AG10803 (cell line): ENCODE measurements at regions not wholly inside any gene's neighbourhood (a gene's known extent, or its start where the extent isn't known, plus 50 kb on each side); places are given as distances from the start of the nearest gene placed in this dataset.

Experiments used
- DNase-seq: peaks from one replicate; pipeline ENCODE4 v3.0.0; 2010; ENCODE audit warnings: low read depth
- H3K4me3 ChIP-seq: 2 replicates; pipeline ENCODE4 v1.5.1; 2011; ENCODE audit warnings: mild to moderate bottlenecking, low read length, control low read depth
- CTCF ChIP-seq: conservative IDR thresholded peaks from 2 replicates; pipeline ENCODE4 v1.5.1; 2011; ENCODE audit warnings: mild to moderate bottlenecking, low read length, control low read depth, inconsistent platforms

DNA sequence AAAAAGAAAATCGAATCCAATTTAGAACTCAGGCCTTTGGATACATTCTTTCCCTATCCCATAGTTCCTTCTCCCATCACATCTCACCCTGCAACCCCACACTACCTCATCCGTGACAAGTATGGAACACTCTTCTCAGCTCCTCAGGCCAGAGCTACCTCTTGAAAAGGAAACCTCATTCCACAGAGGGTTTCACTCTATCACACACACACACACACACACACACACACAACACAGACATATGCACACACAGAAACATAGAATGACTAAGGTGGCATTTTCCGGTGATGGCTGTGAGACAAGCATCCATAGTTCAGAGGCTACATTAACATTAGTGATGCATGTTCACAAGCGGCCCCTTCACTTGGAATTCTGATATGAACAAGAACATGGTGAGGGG lies 122.0 kb upstream of the HES1 start:
- no peak for DNase-seq
- H3K4me3 ChIP-seq, result no peak overlapping the region
- no peak for TF ChIP-seq CTCF

DNA sequence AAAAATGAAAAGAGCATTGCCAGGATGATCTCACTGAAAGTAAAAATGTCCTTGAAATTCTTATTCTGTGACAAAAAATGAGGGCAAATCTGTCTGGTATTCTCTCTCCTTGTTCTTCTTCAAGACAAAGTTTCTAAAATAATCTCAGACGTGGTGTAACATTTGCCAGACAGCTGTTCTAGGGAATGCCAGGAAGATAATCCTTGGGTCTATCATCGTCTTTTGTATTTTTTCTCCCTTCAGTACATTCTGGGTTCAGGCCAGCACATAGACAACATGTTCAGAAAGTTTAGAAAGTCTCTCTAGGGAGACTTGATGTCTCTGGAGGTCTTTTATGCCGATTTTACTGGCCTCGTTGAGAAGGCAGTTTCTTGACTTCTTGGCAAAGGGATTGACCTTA lies 121.2 kb upstream of the HES1 start:
- no peak overlapping the region for H3K4me3 ChIP-seq
- TF ChIP-seq CTCF, result no peak
- peak; percentile 4 for DNase-seq

DNA sequence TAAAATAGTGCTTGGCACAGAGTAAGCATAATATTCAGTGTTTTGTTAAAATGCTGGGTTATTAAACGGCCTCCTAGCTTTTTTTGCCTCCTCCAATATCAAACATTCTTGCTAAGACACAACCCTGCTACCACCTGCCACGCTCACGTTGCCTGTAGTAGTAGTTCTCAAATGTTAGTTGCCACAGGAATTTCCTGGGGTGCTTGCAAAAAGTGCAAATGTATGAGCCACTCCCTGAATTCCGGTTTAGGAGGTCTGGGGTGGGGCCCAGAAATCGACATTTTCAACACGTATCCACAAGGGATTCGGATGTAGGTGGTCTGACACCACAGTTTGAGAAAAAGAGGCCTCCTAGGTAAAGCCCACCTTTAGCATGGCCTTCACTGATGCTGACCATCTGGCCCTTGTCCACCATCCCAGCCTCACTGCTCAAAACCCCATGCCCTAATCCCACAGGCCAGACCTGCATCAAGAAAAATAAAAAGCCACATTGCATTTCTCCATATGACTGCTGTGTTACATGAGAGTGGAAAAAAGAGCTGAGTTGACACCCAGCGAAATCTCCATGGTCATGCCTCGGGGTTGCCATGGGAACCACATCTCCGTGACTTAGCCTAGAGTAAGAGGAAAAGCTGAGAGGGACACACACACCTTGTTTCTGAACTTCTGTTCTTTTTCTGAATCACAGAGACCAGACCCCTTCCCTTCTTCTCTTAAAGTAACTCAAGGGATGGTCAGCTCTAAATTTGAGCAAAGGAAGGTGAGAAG lies 116.4 kb upstream of the HES1 start:
- no peak overlapping the region for H3K4me3 ChIP-seq
- no peak for DNase-seq
- no peak for TF ChIP-seq CTCF

- no peak overlapping the region for H3K4me3 ChIP-seq
- DNase-seq, result no peak
- no peak for TF ChIP-seq CTCF
These were observed 113.9 kb upstream of the HES1 start for GRCh38 chr3:194022052-194022451.

DNA sequence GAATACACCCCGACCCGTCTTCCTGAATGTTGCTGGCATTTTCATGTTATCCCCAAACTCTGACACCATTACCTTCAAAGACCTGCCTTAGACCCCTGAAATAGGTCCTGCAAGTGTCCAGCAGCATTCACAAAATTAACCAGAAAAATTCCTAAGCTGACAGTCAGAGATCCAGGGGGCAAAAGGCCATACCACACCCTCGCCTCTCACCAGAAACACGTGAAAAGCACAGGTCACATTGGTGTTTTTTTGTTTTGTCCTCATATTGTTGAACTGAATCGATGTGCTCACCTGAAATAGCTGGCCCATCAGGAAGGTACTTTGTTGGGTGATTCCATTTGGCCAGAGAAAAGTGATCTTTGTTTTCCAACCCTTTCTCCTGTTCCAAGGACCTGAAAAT lies 113.1 kb upstream of the HES1 start:
- no peak for TF ChIP-seq CTCF
- H3K4me3 ChIP-seq, result no peak overlapping the region
- no peak for DNase-seq

DNA sequence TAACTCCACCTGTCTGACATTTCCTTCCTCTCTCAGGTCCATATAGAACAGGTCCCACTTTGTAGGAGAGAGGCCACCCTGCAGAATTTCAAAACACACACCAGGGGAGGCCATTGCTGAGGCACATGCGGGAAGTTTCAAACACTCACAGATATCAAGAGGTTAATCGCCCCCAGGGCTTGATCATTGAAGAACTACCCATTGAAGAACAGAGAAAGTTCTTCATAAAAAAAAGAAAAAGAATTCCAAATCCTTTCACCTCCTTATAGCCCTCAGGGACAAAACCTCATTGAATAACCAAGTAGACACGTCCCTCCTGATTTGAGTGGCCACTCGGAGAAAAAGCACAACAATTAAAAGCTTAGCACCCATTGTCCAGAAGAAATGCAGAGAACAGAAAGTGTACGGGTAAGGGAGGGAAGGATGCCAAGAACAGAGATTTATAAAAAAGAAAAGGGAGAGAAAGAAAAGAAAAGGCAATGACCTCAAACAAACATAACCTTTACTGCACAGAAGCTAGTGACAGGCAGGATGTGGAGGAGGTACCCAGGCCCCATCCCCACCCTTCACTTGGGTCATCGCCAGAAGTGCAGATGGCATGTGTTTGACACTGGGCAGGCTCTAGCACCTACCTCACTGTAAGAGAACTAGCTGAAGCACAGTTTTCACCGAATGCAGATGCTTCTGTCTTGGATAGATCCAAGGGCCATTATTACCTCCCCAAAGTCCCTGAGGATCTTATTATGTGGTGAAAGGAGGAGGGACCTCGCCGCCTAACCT lies 112.3 kb upstream of the HES1 start:
- no peak overlapping the region for H3K4me3 ChIP-seq
- DNase-seq, result no peak
- no peak for TF ChIP-seq CTCF

DNA sequence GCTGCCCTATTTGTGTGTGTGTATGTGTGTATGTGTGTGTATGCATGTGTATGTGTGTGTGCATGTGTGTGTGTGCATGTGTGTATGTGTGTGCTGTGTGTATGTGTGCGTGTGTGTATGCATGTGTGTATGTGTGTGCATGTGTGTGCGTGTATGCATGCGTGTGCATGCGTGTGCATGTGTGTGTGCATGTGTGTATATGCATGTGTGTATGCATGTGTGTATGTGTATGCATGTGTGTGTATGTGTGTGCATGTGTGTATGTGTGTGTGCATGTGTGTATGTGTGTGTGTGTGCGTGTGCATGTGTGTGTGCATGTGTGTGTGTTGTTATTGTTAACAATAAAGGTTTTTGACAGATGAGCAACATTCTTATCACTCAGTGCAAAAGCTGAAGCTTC lies 110.8 kb upstream of the HES1 start:
- no peak for TF ChIP-seq CTCF
- H3K4me3 ChIP-seq, result no peak overlapping the region
- DNase-seq, result no peak
